GM12801 (cell line): ENCODE measurements at regions not wholly inside any gene's neighbourhood (a gene's known extent, or its start where the extent isn't known, plus 50 kb on each side); places are given as distances from the start of the nearest gene placed in this dataset.

Experiments
- CTCF ChIP-seq: IDR thresholded peaks from one replicate; pipeline ENCODE4 v1.5.1; 2011; ENCODE audit warnings: control low read depth; ENCODE audit not compliant: insufficient read length; ENCODE audit errors: extremely low read depth

GRCh38 chr12:126354633-126355032, 1289.4 kb downstream of the AACS start:
- TF ChIP-seq CTCF: no peak

GRCh38 chr12:126355346-126355745, 1290.1 kb downstream of the AACS start:
- no peak for TF ChIP-seq CTCF

- no peak for TF ChIP-seq CTCF
These were observed 1293.6 kb downstream of the AACS start for GRCh38 chr12:126358806-126359205.

GRCh38 chr12:126359216-126359615, 1294.0 kb downstream of the AACS start:
- no peak for TF ChIP-seq CTCF

GRCh38 chr12:126361804-126362203, 1296.6 kb downstream of the AACS start:
- TF ChIP-seq CTCF: no peak

GRCh38 chr12:126362493-126362892, 1297.3 kb downstream of the AACS start:
- TF ChIP-seq CTCF: no peak

GRCh38 chr12:126362964-126363363, 1297.7 kb downstream of the AACS start:
- no peak for TF ChIP-seq CTCF
